ENCODE measurements at regions not wholly inside any gene's neighbourhood (a gene's known extent, or its start where the extent isn't known, plus 50 kb on each side); places are given as distances from the start of the nearest gene placed in this dataset. TPM values are rescaled to one million over a fixed set of nuclear protein-coding genes. Genes with fewer than 3 reads are reported as not detected.

DNA sequence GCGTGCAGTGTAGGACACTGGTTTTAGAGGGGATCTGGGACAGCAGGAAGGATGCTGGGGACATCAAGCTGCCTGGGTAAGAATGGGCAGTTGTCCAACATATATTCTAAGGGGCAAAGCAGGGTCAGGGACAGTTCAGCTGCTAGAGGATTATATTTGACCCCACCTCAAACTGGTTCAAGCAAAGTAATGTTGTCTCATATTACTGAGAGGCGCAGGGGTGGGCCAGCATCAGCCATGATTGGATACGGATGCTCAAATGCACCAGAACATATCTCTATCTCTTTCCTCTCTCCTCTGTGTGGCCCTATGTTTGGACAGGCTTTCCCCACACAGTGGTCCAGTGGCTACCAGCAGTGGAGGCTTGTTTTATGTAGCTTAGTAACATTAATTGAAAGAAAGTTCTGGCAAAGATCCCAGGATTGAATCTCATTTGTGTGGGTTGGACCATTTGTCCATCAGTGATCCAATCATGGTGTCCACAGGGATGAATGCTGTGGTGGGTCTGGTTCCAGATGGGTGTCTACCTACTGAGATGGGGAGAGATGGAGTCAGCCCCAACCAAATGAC, 49.8 kb upstream of the RGMA start:
- WGBS, 2 donors: 68 to 87% methylated on average over 3 of the region's 3 CpGs
- TF ChIP-seq EP300 (IDR thresholded peaks at IDR 0.05) (no peak), POLR2A (IDR thresholded peaks at IDR 0.05) (no peak)
- TF ChIP-seq, protein P1, sequence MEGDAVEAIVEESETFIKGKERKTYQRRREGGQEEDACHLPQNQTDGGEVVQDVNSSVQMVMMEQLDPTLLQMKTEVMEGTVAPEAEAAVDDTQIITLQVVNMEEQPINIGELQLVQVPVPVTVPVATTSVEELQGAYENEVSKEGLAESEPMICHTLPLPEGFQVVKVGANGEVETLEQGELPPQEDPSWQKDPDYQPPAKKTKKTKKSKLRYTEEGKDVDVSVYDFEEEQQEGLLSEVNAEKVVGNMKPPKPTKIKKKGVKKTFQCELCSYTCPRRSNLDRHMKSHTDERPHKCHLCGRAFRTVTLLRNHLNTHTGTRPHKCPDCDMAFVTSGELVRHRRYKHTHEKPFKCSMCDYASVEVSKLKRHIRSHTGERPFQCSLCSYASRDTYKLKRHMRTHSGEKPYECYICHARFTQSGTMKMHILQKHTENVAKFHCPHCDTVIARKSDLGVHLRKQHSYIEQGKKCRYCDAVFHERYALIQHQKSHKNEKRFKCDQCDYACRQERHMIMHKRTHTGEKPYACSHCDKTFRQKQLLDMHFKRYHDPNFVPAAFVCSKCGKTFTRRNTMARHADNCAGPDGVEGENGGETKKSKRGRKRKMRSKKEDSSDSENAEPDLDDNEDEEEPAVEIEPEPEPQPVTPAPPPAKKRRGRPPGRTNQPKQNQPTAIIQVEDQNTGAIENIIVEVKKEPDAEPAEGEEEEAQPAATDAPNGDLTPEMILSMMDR (IDR thresholded peaks at IDR 0.05): no peak
- no peaks in the 10 kb centered on the region for H3K4me1 ChIP-seq
- no peak overlapping the region for H3K4me3 ChIP-seq
- H3K36me3 ChIP-seq: no peaks in the 10 kb centered on the region
- H3K27me3 ChIP-seq: no peaks in the 10 kb centered on the region
- no peaks in the 10 kb centered on the region for H3K9me3 ChIP-seq
- DNase-seq (ENCODE audit: low spot score in 2 of 2): no peak
- H3K27ac ChIP-seq: no peak overlapping the region

Small RNA genes in the stretch of these regions (small RNA-seq; reads per million reads assigned to genes)
- gene AC103996.1 (not detected), gene AC112693.2 (not detected)

Measured in tibial nerve (tissue), 4 donors.